ENCODE measurements at regions not wholly inside any gene's neighbourhood (a gene's known extent, or its start where the extent isn't known, plus 50 kb on each side); places are given as distances from the start of the nearest gene placed in this dataset.

DNA sequence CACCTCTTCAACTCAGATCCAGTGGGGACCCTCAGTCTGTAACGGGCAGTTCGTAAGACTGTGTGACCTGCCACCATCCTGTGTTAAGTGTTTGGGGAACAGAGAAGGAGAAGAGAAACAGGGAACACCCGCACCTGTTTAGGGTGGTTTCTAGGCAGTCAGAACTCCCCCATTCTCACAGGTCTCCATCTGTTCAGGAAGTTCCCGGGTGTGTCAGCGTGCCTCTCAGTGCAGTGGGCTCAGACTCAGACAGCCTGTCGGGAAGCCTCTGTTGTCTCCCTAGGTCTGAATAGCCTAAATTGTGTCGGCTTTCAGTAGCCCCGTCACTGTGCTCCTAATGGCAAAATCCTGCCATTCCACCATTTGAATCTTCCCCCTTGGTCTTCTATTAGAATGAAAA, 256.6 kb downstream of the LOXHD1 start:
- DNase-seq (ENCODE audit: low read depth): no peak
- TF ChIP-seq, protein P1, sequence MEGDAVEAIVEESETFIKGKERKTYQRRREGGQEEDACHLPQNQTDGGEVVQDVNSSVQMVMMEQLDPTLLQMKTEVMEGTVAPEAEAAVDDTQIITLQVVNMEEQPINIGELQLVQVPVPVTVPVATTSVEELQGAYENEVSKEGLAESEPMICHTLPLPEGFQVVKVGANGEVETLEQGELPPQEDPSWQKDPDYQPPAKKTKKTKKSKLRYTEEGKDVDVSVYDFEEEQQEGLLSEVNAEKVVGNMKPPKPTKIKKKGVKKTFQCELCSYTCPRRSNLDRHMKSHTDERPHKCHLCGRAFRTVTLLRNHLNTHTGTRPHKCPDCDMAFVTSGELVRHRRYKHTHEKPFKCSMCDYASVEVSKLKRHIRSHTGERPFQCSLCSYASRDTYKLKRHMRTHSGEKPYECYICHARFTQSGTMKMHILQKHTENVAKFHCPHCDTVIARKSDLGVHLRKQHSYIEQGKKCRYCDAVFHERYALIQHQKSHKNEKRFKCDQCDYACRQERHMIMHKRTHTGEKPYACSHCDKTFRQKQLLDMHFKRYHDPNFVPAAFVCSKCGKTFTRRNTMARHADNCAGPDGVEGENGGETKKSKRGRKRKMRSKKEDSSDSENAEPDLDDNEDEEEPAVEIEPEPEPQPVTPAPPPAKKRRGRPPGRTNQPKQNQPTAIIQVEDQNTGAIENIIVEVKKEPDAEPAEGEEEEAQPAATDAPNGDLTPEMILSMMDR (IDR thresholded peaks at IDR 0.05; ENCODE audit: insufficient read depth, low read depth, low read length, missing control alignments): no peak
- no peak overlapping the region for H3K4me3 ChIP-seq (ENCODE audit: low read length)

DNA sequence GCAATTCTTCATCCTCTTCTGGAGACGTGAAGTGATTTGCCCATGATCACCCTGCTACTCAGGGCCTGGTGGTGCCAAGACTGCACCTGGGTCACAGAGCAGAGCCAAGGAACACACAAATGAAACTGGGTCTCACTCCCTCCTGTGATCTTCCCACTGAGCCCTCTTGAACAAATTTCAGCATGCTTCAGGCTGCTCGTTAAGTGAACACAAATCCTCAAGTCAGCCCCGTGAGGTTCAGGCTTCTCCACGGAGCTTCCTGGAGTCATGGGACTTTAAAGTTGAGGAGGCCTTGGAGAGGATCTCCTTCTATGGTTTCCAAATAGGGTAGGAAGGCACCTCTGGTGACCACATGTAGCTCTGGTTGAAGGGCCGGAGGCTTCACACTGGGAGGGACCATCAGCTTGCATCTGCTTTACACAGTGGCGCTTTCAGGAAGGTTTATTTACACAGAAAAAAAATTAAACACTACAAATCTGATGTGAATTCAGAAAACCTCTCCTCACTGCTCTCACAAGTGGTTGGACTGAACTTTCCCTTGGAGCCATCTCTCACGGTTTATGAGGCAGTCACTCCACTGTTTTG, 255.4 kb downstream of the LOXHD1 start:
- TF ChIP-seq, protein P1 (IDR thresholded peaks at IDR 0.05; ENCODE audit: insufficient read depth, low read depth, low read length, missing control alignments): no peak
- DNase-seq (ENCODE audit: low read depth): no peak
- no peak overlapping the region for H3K4me3 ChIP-seq (ENCODE audit: low read length)

DNA sequence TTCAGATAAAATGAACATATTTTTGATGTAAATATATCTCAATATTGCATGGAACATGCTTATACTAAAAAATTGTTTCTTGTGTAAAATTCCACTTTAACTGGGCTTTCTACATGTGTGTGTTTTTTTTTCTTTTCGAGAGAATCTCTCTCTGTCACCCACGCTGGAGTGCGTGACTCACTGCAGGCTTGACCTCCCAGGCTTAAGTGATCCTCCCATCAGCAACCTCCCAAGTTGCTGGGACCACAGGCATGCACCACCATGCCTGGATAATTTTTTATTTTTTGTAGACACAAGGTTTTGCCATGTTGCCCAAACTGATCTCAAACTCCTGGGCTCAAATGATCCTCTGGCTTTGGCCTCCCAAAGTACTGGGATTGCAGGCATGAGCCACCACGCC, 254.6 kb downstream of the LOXHD1 start:
- DNase-seq (ENCODE audit: low read depth): no peak

DNA sequence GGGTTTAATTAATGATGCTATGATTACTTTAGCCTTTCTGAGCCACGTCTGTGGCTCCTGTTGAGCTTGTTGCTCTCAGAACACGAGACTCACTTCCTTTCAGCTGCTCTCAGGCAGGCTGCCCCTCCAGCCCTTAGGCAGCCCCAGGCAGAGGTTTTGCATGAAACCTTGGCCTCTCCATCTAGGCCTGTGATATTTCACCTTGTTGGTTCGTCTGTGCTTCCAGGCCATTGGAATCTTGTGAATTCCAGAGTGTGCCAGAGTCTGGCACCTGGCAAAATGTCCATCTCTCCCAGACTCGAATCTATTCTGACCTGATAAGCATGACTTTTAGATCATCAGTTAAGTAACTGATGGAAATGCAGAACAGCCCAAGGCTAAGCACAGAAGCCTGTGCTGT, 254.1 kb downstream of the LOXHD1 start:
- no peak overlapping the region for H3K4me3 ChIP-seq (ENCODE audit: low read length)
- DNase-seq (ENCODE audit: low read depth): no peak
- TF ChIP-seq, protein P1 (IDR thresholded peaks at IDR 0.05; ENCODE audit: insufficient read depth, low read depth, low read length, missing control alignments): no peak

More for the DNA sequence above, 254.6 kb downstream of the LOXHD1 start:
- no peak overlapping the region for H3K4me3 ChIP-seq (ENCODE audit: low read length)
- TF ChIP-seq, protein P1 (IDR thresholded peaks at IDR 0.05; ENCODE audit: insufficient read depth, low read depth, low read length, missing control alignments): no peak

DNA sequence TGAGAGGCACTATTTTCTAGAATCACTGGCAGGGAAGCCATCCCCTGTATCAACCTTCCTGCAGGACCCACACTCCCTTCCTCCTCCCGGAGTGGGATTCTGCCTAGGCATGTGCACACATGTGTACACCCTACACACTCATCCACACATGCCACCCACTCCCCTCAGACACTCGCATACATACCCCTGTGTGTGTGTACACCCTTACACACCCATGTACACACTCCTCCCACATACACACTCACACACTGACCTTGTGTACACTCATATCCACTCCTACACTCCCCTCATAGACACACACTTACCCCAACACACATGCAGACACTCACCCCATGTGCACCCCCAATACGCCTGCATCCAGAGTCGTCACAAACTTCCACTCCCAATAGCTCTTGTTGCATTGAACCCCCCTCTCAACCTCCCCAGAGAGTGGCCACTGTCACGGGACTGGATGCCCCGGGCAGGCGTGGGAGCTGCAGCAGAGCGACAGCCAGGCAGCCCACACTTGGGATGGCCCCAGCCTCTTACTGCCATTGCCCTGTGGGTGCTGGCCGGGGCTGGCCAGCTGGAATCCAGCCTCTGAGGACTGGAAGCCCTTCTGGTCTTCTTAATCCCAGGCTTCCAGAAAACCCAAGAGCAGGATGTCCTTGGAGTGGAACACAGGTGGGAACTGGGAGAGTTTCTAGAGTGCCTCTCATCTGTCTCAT, 251.0 kb downstream of the LOXHD1 start:
- TF ChIP-seq, protein P1 (IDR thresholded peaks at IDR 0.05; ENCODE audit: insufficient read depth, low read depth, low read length, missing control alignments): no peak
- no peak for DNase-seq (ENCODE audit: low read depth)

DNA sequence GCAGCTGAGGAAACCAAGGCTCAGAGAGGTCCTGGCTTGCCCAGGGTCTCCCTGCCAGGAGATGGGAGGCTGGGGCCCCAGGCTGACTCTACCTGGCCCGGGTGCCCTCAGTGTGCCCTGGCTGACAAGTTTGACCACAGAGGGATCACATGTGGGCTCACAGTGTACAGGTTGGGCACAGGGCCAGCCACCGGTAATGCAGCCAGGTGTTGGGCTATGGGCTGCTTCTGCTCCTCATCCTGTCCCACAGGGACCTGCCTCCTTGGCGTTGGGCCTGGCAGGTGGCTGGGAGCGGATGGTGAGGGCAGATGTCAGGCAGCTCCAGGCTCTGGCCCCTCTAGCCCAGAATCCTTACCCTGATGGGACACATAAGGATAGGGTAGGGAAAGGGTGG, 250.5 kb downstream of the LOXHD1 start:
- TF ChIP-seq, protein P1 (IDR thresholded peaks at IDR 0.05; ENCODE audit: insufficient read depth, low read depth, low read length, missing control alignments): no peak
- no peak overlapping the region for H3K4me3 ChIP-seq (ENCODE audit: low read length)
- no peak for DNase-seq (ENCODE audit: low read depth)

More for the DNA sequence above, 251.0 kb downstream of the LOXHD1 start:
- H3K4me3 ChIP-seq (ENCODE audit: low read length): no peak overlapping the region
